ENCODE measurements at regions not wholly inside any gene's neighbourhood (a gene's known extent, or its start where the extent isn't known, plus 50 kb on each side); places are given as distances from the start of the nearest gene placed in this dataset.

- WGBS (ENCODE audit: insufficient coverage, low coverage, missing lambda C conversion rate): under 1% methylated on average over 19 of the region's 19 CpGs
- Histone ChIP-seq H3K9me3 (replicated peaks; ENCODE audit: control insufficient read depth, insufficient read depth, low read depth, low read length) (no peaks in the 10 kb centered on the region), H4K20me1 (replicated peaks; ENCODE audit: control insufficient read depth, insufficient read depth, low read length) (no peaks in the 10 kb centered on the region), H3K9me1 (ENCODE audit: control insufficient read depth, insufficient read depth, low read length) (no peaks in the 10 kb centered on the region), H3K4me3 (no peak overlapping the region), H3K27ac (ENCODE audit: extremely low read depth, low read depth, low read length) (no peak overlapping the region), H3K27me3 (ENCODE audit: control insufficient read depth in 2 of 2, insufficient read depth in 2 of 2, low read length in 2 of 2) (no peaks in the 10 kb centered on the region), H3K79me2 (ENCODE audit: control insufficient read depth, insufficient read depth, low read length) (no peaks in the 10 kb centered on the region), H2AFZ (ENCODE audit: low read depth, low read length) (no peak overlapping the region), H3K9ac (ENCODE audit: insufficient read depth in 1 of 2, low read depth in 2 of 2, low read length in 2 of 2) (no peak overlapping the region), H3K4me2 (ENCODE audit: insufficient read depth, low read length) (no peak overlapping the region), H3K36me3 (ENCODE audit: control insufficient read depth, insufficient read depth, low read length) (no peaks in the 10 kb centered on the region), H3K4me1 (replicated peaks in 1 of 2; ENCODE audit: control insufficient read depth in 2 of 2, insufficient read depth in 2 of 2, low read length in 2 of 2) (no peaks in the 10 kb centered on the region)
- in situ Hi-C loops (cut with MboI) (no loop called here), intact Hi-C loops (cut with micrococcal nuclease) (no loop called here)
- BruUV-seq (replicated peaks): no TSS peak
- DNase-seq (ENCODE audit: extremely low read depth in 1 of 4, low spot score in 3 of 4): no peak
- ChIA-PET POLR2A (no interaction called here), CTCF (ENCODE audit: low intra/inter-chr PET ratio) (no interaction called here)
- no peak for ATAC-seq
- TF ChIP-seq JUNB (CRISPR knock-in tag; conservative IDR thresholded peaks at IDR 0.05): no peak
- no peak for TF ChIP-seq ZNF354B (CRISPR knock-in tag; IDR thresholded peaks at IDR 0.05)
- no peak for TF ChIP-seq TCF7 (IDR thresholded peaks at IDR 0.05; ENCODE audit: borderline replicate concordance)
- no peak for TF ChIP-seq AFF4 (CRISPR knock-in tag; IDR thresholded peaks at IDR 0.05)
- no peak for TF ChIP-seq ZC3H11A (IDR thresholded peaks at IDR 0.05; ENCODE audit: low read depth, low read length)
- no peak for TF ChIP-seq ZC3H4 (CRISPR knock-in tag; IDR thresholded peaks at IDR 0.05; ENCODE audit: borderline replicate concordance)
- no peak for TF ChIP-seq KDM4B (IDR thresholded peaks at IDR 0.05; ENCODE audit: borderline replicate concordance in 2 of 2, low read depth in 1 of 2)
- no peak for TF ChIP-seq SUPT5H (IDR thresholded peaks at IDR 0.05)
- no peak for TF ChIP-seq FOXJ3 (CRISPR knock-in tag; IDR thresholded peaks at IDR 0.05)
- TF ChIP-seq PTTG1 (tag; IDR thresholded peaks at IDR 0.05; ENCODE audit: low read depth): no peak
- TF ChIP-seq ADNP (tag; IDR thresholded peaks at IDR 0.05): no peak
- no peak for TF ChIP-seq HDAC3 (IDR thresholded peaks at IDR 0.05; ENCODE audit: borderline replicate concordance, partially characterized antibody)
- no peak for TF ChIP-seq ZNF695 (CRISPR knock-in tag; IDR thresholded peaks at IDR 0.05)
- TF ChIP-seq HNRNPK (IDR thresholded peaks at IDR 0.05; ENCODE audit: low read depth, low read length, poor library complexity, severe bottlenecking): no peak
- no peak for TF ChIP-seq ZFP36 (IDR thresholded peaks at IDR 0.05; ENCODE audit: low read depth, low read length, partially characterized antibody)
- no peak for TF ChIP-seq MEF2A (IDR thresholded peaks at IDR 0.05; ENCODE audit: control insufficient read depth, low read depth, low read length)
- no peak for TF ChIP-seq ZNF347 (CRISPR knock-in tag; IDR thresholded peaks at IDR 0.05; ENCODE audit: low read depth)
- no peak for TF ChIP-seq RNF2 (IDR thresholded peaks at IDR 0.05)
- FAIRE-seq: no peak
Measured at GRCh38 chr2:154577390-154577789, 121.1 kb upstream of the KCNJ3 start.

Data from K562 (cell line).